IMR-90 (cell line): ENCODE measurements at regions not wholly inside any gene's neighbourhood (a gene's known extent, or its start where the extent isn't known, plus 50 kb on each side); places are given as distances from the start of the nearest gene placed in this dataset.

Source experiments
- ATAC-seq: fragments of 200-7000 bp; cut with Tn5 transposase; 2 replicates; pipeline ENCODE4 v1.9.1; 2020; ENCODE audit warnings: low read depth, mild to moderate bottlenecking, moderate library complexity
- BruUV-seq: library from RNA; stranded (reverse); fragments of 400-500 nt; replicated peaks from 2 replicates; lab custom pipeline; 2021; lab: Mats Ljungman, UMichigan
- CTCF ChIA-PET: fragments of 300-600 bp; formaldehyde crosslinking; extraction: SDS; loops from one replicate; lab custom pipeline; 2021; ENCODE audit warnings: antibody characterized with exemption; lab: Yijun Ruan, JAX
- POLR2A ChIA-PET: fragments of 300-600 bp; sonication (Branson Sonifier 250); formaldehyde crosslinking; loops from one replicate; lab custom pipeline; 2022; ENCODE audit warnings: antibody characterized with exemption; ENCODE audit not compliant: unreplicated experiment; lab: Charles Lee
- DNase-seq: peaks from one replicate; pipeline ENCODE4 v3.0.0; 2013
- H2AFZ ChIP-seq: replicated peaks from 2 replicates; pipeline ENCODE3; 2013; ENCODE audit warnings: low read length, mild to moderate bottlenecking; ENCODE audit not compliant: poor library complexity
- H2AK5ac ChIP-seq: 2 replicates; pipeline ENCODE4 v1.6.1; 2013; ENCODE audit warnings: low read depth, low read length, inconsistent platforms
- H2AK9ac ChIP-seq: replicated peaks from 2 replicates; pipeline ENCODE3; 2013; ENCODE audit warnings: mild to moderate bottlenecking, low read depth, low read length, moderate library complexity; ENCODE audit not compliant: poor library complexity
- H2BK120ac ChIP-seq: 2 replicates; pipeline ENCODE4 v1.6.1; 2013; ENCODE audit warnings: low read depth, low read length, inconsistent platforms
- H2BK15ac ChIP-seq: 3 replicates; pipeline ENCODE4 v1.6.1; 2013; ENCODE audit warnings: low read depth, low read length, inconsistent platforms
- H2BK20ac ChIP-seq: 2 replicates; pipeline ENCODE4 v1.6.1; 2013; ENCODE audit warnings: low read depth, mild to moderate bottlenecking, inconsistent platforms, low read length, moderate library complexity
- H2BK5ac ChIP-seq: 2 replicates; pipeline ENCODE4 v1.6.1; 2013; ENCODE audit warnings: mild to moderate bottlenecking, low read depth, low read length, inconsistent platforms; ENCODE audit not compliant: poor library complexity, severe bottlenecking
- H3K14ac ChIP-seq: replicated peaks from 2 replicates; pipeline ENCODE4 v1.6.1; 2013; ENCODE audit warnings: low read depth, low read length, inconsistent platforms
- H3K18ac ChIP-seq: 2 replicates; pipeline ENCODE4 v1.6.1; 2013; ENCODE audit warnings: low read depth, low read length, control low read depth
- H3K23ac ChIP-seq: 2 replicates; pipeline ENCODE4 v1.6.1; 2013; ENCODE audit warnings: low read depth, low read length, inconsistent platforms
- H3K27ac ChIP-seq: 2 replicates; pipeline ENCODE4 v1.5.1; 2013; ENCODE audit warnings: mild to moderate bottlenecking, control low read depth, low read length; ENCODE audit not compliant: insufficient read depth
- H3K27me3 ChIP-seq: 2 replicates; pipeline ENCODE4 v1.6.1; 2013; ENCODE audit warnings: low read length; ENCODE audit not compliant: control insufficient read depth, insufficient read depth
- H3K36me3 ChIP-seq: 2 replicates; pipeline ENCODE4 v1.6.1; 2013; ENCODE audit warnings: low read length, mixed read lengths; ENCODE audit not compliant: control insufficient read depth, insufficient read depth
- H3K4ac ChIP-seq: 2 replicates; pipeline ENCODE4 v1.6.1; 2013; ENCODE audit warnings: low read depth, low read length, inconsistent platforms
- H3K4me1 ChIP-seq: 2 replicates; pipeline ENCODE4 v1.6.1; 2013; ENCODE audit warnings: low read length, mixed read lengths; ENCODE audit not compliant: control insufficient read depth, insufficient read depth
- H3K4me2 ChIP-seq: 2 replicates; pipeline ENCODE4 v1.6.1; 2013; ENCODE audit warnings: low read depth, mild to moderate bottlenecking, control low read depth, low read length, moderate library complexity
- H3K4me3 ChIP-seq: 2 replicates; pipeline ENCODE4 v1.5.1; 2013; ENCODE audit warnings: low read depth, mild to moderate bottlenecking, control low read depth, low read length, moderate library complexity; ENCODE audit not compliant: insufficient read depth
- H3K56ac ChIP-seq: 2 replicates; pipeline ENCODE4 v1.6.1; 2013; ENCODE audit warnings: low read length, inconsistent platforms; ENCODE audit not compliant: insufficient read depth; ENCODE audit errors: extremely low read depth
- H3K79me1 ChIP-seq, 2 experiments: 2 replicates each; pipeline ENCODE4 v1.6.1; 2013; ENCODE audit warnings: low read length in 2 of 2, inconsistent platforms in 1 of 2, low read depth in 1 of 2
- H3K9ac ChIP-seq: 2 replicates; pipeline ENCODE4 v1.6.1; 2013; ENCODE audit warnings: low read depth, low read length, control low read depth
- H3K9me1 ChIP-seq: 2 replicates; pipeline ENCODE4 v1.6.1; 2013; ENCODE audit warnings: low read length, inconsistent platforms; ENCODE audit not compliant: insufficient read depth
- H3K9me3 ChIP-seq: 2 replicates; pipeline ENCODE4 v1.6.1; 2013; ENCODE audit warnings: low read length; ENCODE audit not compliant: control insufficient read depth, insufficient read depth
- H4K20me1 ChIP-seq: 2 replicates; pipeline ENCODE4 v1.6.1; 2013; ENCODE audit warnings: low read length, inconsistent platforms; ENCODE audit not compliant: insufficient read depth
- H4K5ac ChIP-seq: 2 replicates; pipeline ENCODE4 v1.6.1; 2013; ENCODE audit warnings: mild to moderate bottlenecking, low read depth, low read length, control low read depth
- H4K8ac ChIP-seq, 2 experiments: 2 replicates each; pipeline ENCODE4 v1.6.1; 2013; ENCODE audit warnings: low read depth in 2 of 2, low read length in 2 of 2, control low read depth in 1 of 2, inconsistent platforms in 1 of 2
- H4K91ac ChIP-seq: 2 replicates; pipeline ENCODE4 v1.6.1; 2013; ENCODE audit warnings: low read depth, low read length, inconsistent platforms; ENCODE audit not compliant: insufficient read depth
- BHLHE40 ChIP-seq: fragments of 150-350 bp; IDR thresholded peaks from 2 replicates; pipeline ENCODE4 v1.6.1; 2016; ENCODE audit warnings: mild to moderate bottlenecking, low read depth, low read length
- CHD1 ChIP-seq: IDR thresholded peaks from 2 replicates; pipeline ENCODE4 v1.6.1; 2012; ENCODE audit warnings: low read depth, low read length, improper control_type of control experiment
- FOS ChIP-seq: fragments of 150-350 bp; IDR thresholded peaks from 2 replicates; pipeline ENCODE4 v1.6.1; 2016; ENCODE audit warnings: low read depth, low read length
- MAFK ChIP-seq: IDR thresholded peaks from 2 replicates; pipeline ENCODE4 v1.6.1; 2012; ENCODE audit warnings: low read depth, low read length, improper control_type of control experiment
- MAZ ChIP-seq: IDR thresholded peaks from 2 replicates; pipeline ENCODE4 v1.6.1; 2012; ENCODE audit warnings: low read depth, mild to moderate bottlenecking, low read length, improper control_type of control experiment, moderate library complexity, borderline replicate concordance
- MXI1 ChIP-seq: IDR thresholded peaks from 2 replicates; pipeline ENCODE4 v1.6.1; 2012; ENCODE audit warnings: low read depth, mild to moderate bottlenecking, low read length, moderate library complexity, borderline replicate concordance
- NFE2L2 ChIP-seq: fragments of 150-350 bp; IDR thresholded peaks from 2 replicates; pipeline ENCODE4 v1.6.1; 2016; ENCODE audit warnings: low read depth, mild to moderate bottlenecking, low read length
- POLR2A ChIP-seq: IDR thresholded peaks from 2 replicates; pipeline ENCODE4 v1.6.1; 2012; ENCODE audit warnings: mild to moderate bottlenecking, low read depth, low read length
- RAD21 ChIP-seq: IDR thresholded peaks from 2 replicates; pipeline ENCODE4 v1.6.1; 2012; ENCODE audit warnings: low read length, improper control_type of control experiment
- RCOR1 ChIP-seq: IDR thresholded peaks from 2 replicates; pipeline ENCODE4 v1.6.1; 2012; ENCODE audit warnings: mild to moderate bottlenecking, low read length, improper control_type of control experiment; ENCODE audit not compliant: insufficient replicate concordance
- RFX5 ChIP-seq: IDR thresholded peaks from 2 replicates; pipeline ENCODE4 v1.8.0; 2012; ENCODE audit warnings: low read depth, mild to moderate bottlenecking, low read length, moderate library complexity
- SMC3 ChIP-seq: fragments of 150-350 bp; IDR thresholded peaks from 2 replicates; pipeline ENCODE4 v1.6.1; 2016; ENCODE audit warnings: low read depth, mild to moderate bottlenecking, antibody characterized with exemption, low read length, moderate library complexity
- WGBS, 2 experiments: methylation state at CpG; one replicate each; pipeline versions ENCODE4 v1.1.5 to v1.1.7; 2013; ENCODE audit warnings: missing lambda C conversion rate in 2 of 2; ENCODE audit not compliant: insufficient read length in 1 of 2; ENCODE audit errors: extremely low coverage in 2 of 2; 5-methylcytosine and 5-hydroxymethylcytosine counted together
- dilution Hi-C: fragments of 300-500 bp; cut with HindIII; formaldehyde crosslinking; loops from one replicate; pipeline ENCODE4 v1.14.3; 2018; ENCODE audit warnings: low sequenced_read_pairs; ENCODE audit not compliant: unreplicated experiment
- in situ Hi-C: fragments of 300-500 bp; cut with MboI; formaldehyde crosslinking; loops from 3 replicates; pipeline ENCODE4 v1.14.3; 2019; ENCODE audit warnings: low sequenced_read_pairs, inconsistent platforms, mixed read lengths
- intact Hi-C: fragments of 100-400 bp; cut with micrococcal nuclease; formaldehyde crosslinking; loops from 2 replicates; pipeline ENCODE4 v1.10.0; 2022
- TF ChIP-seq, protein P1 (sequence below): conservative IDR thresholded peaks from 2 replicates; pipeline ENCODE4 v1.5.1; 2012; ENCODE audit warnings: mild to moderate bottlenecking, low read depth, low read length, improper control_type of control experiment
- TF ChIP-seq, protein P2 (sequence below): fragments of 150-350 bp; IDR thresholded peaks from 2 replicates; pipeline ENCODE4 v1.6.1; 2016; ENCODE audit warnings: low read depth, mild to moderate bottlenecking, low read length, moderate library complexity, borderline replicate concordance
- TF ChIP-seq, protein P3 (sequence below): fragments of 150-350 bp; IDR thresholded peaks from 2 replicates; pipeline ENCODE4 v1.6.1; 2017; ENCODE audit warnings: mild to moderate bottlenecking, antibody characterized with exemption, low read length, low read depth

DNA sequence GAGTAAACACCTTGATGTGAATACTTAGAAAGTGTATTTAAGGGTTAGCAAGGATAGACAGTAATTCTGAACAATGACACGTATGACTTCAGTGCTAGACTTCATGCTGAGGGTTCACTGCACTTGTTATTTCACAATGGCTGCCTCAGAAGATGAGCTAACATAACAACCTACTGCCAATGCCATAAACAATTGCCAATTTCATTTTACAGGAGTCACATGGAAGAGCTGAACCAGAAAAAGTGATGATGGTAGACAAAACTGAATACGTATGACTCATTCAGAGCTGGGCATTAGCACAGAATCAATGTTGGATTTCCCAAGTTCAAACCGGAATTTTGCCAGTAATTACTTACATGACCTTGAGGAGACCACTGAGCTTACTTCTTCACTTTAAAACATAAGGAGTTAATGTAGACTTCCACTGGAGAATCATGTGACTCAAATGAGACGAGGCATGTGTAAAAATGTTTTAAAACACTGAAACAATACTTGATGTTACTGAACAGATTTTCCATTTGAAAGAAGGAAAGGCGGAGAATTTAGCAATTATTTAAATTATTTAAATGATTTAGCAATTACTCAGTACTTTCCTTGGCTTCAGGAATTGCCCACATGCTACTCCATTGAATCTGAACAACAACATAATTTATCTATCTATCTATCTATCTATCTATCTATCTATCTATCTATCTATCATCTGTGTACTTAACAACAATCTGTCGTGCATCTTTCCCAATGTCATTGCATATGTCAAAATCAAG is 868.5 kb upstream of the SLIT2 start:
- POLR2A ChIA-PET = no interaction called here
- Histone ChIP-seq H3K27ac (no peak overlapping the region), H3K4me3 (no peak overlapping the region), H3K9me3 (no peaks in the 10 kb centered on the region), H2AFZ (no peak overlapping the region), H4K8ac (peak overlapping the region in 1 of 2 experiments; percentile 28; a peak in 1 of 4 replicates), H2AK9ac (no peak overlapping the region), H3K4ac (0 out of 2 replicates have a peak overlapping the region, but pooled peaks have one; percentile 2), H3K14ac (no peak overlapping the region), H2BK120ac (peak overlapping the region; percentile 71), H4K5ac (no peak overlapping the region), H4K91ac (peak overlapping the region; percentile 21), H3K36me3 (no peaks in the 10 kb centered on the region), H3K27me3 (no peaks in the 10 kb centered on the region), H3K9me1 (peaks cover 3% of the 10 kb centered on the region; the same call in 1 of the 2 replicates), H3K4me2 (no peak overlapping the region), H3K9ac (no peak overlapping the region), H3K79me1 (no peaks in the 10 kb centered on the region), H3K56ac (no peak overlapping the region), H2BK5ac (peak overlapping the region; percentile 3), H2BK20ac (peak overlapping the region; percentile 48), H3K18ac (peak overlapping the region; percentile 83; the same call in 1 of the 2 replicates), H3K4me1 (peaks cover 2% of the 10 kb centered on the region; the same call in 1 of the 2 replicates), H3K23ac (no peak overlapping the region; the same call in 1 of the 2 replicates), H2BK15ac (peak overlapping the region; percentile 50), H4K20me1 (no peaks in the 10 kb centered on the region), H2AK5ac (peak overlapping the region; percentile 65)
- no TSS peak for BruUV-seq
- peak; percentile 37 for DNase-seq
- dilution Hi-C loops = no loop called here
- 83% methylated on average over 1 of the region's 6 CpGs; no CpG with 5 or more reads in 1 of the 2 experiments for WGBS, 2 experiments
- no peak for ATAC-seq
- intact Hi-C loops = no loop called here
- CTCF ChIA-PET = no interaction called here
- in situ Hi-C loops = no loop called here
- no peak for TF ChIP-seq RCOR1
- no peak for TF ChIP-seq POLR2A
- TF ChIP-seq, protein P1, sequence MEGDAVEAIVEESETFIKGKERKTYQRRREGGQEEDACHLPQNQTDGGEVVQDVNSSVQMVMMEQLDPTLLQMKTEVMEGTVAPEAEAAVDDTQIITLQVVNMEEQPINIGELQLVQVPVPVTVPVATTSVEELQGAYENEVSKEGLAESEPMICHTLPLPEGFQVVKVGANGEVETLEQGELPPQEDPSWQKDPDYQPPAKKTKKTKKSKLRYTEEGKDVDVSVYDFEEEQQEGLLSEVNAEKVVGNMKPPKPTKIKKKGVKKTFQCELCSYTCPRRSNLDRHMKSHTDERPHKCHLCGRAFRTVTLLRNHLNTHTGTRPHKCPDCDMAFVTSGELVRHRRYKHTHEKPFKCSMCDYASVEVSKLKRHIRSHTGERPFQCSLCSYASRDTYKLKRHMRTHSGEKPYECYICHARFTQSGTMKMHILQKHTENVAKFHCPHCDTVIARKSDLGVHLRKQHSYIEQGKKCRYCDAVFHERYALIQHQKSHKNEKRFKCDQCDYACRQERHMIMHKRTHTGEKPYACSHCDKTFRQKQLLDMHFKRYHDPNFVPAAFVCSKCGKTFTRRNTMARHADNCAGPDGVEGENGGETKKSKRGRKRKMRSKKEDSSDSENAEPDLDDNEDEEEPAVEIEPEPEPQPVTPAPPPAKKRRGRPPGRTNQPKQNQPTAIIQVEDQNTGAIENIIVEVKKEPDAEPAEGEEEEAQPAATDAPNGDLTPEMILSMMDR = no peak
- TF ChIP-seq CHD1 = no peak
- no peak for TF ChIP-seq MXI1
- TF ChIP-seq RAD21 = no peak
- no peak for TF ChIP-seq RFX5
- no peak for TF ChIP-seq MAZ
- TF ChIP-seq, protein P2, sequence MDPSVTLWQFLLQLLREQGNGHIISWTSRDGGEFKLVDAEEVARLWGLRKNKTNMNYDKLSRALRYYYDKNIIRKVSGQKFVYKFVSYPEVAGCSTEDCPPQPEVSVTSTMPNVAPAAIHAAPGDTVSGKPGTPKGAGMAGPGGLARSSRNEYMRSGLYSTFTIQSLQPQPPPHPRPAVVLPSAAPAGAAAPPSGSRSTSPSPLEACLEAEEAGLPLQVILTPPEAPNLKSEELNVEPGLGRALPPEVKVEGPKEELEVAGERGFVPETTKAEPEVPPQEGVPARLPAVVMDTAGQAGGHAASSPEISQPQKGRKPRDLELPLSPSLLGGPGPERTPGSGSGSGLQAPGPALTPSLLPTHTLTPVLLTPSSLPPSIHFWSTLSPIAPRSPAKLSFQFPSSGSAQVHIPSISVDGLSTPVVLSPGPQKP = no peak
- no peak for TF ChIP-seq SMC3
- no peak for TF ChIP-seq NFE2L2
- TF ChIP-seq FOS = peak; percentile 45
- TF ChIP-seq, protein P3, sequence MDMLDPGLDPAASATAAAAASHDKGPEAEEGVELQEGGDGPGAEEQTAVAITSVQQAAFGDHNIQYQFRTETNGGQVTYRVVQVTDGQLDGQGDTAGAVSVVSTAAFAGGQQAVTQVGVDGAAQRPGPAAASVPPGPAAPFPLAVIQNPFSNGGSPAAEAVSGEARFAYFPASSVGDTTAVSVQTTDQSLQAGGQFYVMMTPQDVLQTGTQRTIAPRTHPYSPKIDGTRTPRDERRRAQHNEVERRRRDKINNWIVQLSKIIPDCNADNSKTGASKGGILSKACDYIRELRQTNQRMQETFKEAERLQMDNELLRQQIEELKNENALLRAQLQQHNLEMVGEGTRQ = no peak
- TF ChIP-seq MAFK = peak; percentile 18; the same call in 1 of the 2 replicates
- TF ChIP-seq BHLHE40 = 0 out of 2 replicates have a peak, but pooled peaks have one; percentile 3
